ENCODE measurements at regions not wholly inside any gene's neighbourhood (a gene's known extent, or its start where the extent isn't known, plus 50 kb on each side); places are given as distances from the start of the nearest gene placed in this dataset.

DNA sequence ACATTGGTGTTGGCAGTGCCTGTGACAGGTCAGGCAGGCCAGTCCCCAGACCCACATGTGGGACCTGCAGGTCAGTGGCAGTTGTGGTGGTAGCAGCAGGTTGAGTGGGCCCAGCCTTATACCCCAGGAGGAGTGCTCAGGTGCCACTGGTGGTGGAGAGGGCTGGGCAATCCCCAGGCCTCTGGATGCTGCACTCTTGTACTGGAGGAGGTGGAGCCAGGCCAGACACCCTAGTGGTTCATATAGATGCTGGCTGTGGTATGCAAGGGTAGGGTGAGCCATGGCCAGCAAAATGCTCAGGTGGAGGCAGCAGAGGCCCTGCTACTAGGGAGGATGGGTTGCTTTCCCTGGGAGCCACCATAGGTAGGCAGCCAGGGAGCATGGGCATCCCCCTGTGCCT lies 190.4 kb upstream of the TMPO start:
- peaks cover under 1% of the 10 kb centered on the region for H3K27me3 Mint-ChIP-seq
- no peaks in the 10 kb centered on the region for H3K4me1 Mint-ChIP-seq (ENCODE audit: low read depth)
- H3K9me3 Mint-ChIP-seq: no peaks in the 10 kb centered on the region
- H3K27ac Mint-ChIP-seq: no peak overlapping the region
- POLR2A ChIA-PET: no interaction called here
- no peak for DNase-seq
- CTCF ChIA-PET: no interaction called here
- H3K4me3 Mint-ChIP-seq: no peak overlapping the region
- no peaks in the 10 kb centered on the region for H3K36me3 Mint-ChIP-seq
- intact Hi-C loops (cut with micrococcal nuclease): no loop called here

DNA sequence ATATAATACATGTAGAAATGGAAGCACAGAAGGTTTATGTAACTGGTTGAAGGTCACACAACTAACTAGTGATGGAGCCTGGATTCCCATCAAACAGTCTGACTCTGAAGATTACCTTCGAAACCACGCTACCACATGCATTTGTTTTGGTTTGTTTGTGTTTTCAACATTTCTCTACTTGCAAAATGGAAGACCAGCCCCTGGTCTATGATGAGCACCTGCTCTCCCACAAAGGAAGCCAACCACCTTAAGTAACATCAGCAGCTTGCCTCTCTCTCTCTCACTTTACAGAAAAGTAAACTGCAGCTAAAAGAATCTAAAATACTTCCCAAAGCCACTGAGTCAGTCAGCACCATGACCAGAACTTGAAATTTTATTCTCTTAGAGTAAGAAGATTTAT lies 186.9 kb upstream of the TMPO start:
- Mint-ChIP-seq H3K27ac (no peak overlapping the region), H3K9me3 (no peaks in the 10 kb centered on the region), H3K4me3 (no peak overlapping the region), H3K4me1 (ENCODE audit: low read depth) (no peaks in the 10 kb centered on the region), H3K27me3 (peaks cover 4% of the 10 kb centered on the region), H3K36me3 (no peaks in the 10 kb centered on the region)
- intact Hi-C loops (cut with micrococcal nuclease): no loop called here
- ChIA-PET CTCF (no interaction called here), POLR2A (no interaction called here)
- DNase-seq: no peak

DNA sequence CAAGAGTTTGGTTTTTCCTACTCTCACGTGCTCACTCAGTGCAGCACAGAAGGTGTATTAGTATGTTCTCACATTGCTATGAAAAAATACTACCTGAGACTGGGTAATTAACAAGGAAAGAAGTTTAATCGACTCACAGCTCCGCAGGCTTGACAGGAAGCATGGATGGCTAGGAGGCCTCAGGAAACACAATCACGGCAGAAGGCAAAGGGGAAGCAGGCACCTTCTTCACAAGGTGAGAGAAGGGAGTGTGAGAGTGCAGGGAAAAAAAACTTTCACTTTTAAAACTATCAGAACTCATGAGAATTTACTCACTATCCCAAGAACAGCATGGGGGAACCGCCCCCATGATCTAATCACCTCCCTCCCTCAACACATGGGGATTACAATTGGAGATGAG lies 185.8 kb upstream of the TMPO start:
- H3K4me3 Mint-ChIP-seq: no peak overlapping the region
- H3K4me1 Mint-ChIP-seq (ENCODE audit: low read depth): no peaks in the 10 kb centered on the region
- H3K36me3 Mint-ChIP-seq: no peaks in the 10 kb centered on the region
- no peaks in the 10 kb centered on the region for H3K9me3 Mint-ChIP-seq
- peaks cover 4% of the 10 kb centered on the region for H3K27me3 Mint-ChIP-seq
- POLR2A ChIA-PET: no interaction called here
- DNase-seq: no peak
- no peak overlapping the region for H3K27ac Mint-ChIP-seq
- CTCF ChIA-PET: no interaction called here
- intact Hi-C loops (cut with micrococcal nuclease): no loop called here

DNA sequence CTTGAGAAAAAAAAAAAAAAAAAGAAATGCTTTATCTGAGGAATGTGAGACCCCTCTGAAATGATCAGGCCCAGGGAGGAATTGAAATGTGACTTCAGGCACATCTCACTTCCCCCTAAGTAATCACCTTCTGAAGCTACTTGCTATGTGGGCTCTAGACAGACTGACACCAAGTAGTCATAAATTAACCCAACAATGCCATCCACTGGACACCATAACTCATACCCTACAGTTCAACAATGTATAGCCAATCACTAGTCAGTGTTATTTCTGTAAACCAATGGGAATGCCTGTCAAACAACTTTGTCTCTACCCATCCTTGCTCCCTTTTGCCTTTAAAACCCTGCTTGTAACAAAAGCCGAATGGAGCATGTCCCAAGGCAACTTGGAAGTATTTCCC lies 182.7 kb upstream of the TMPO start:
- H3K36me3 Mint-ChIP-seq: no peaks in the 10 kb centered on the region
- intact Hi-C loops (cut with micrococcal nuclease): no loop called here
- no peaks in the 10 kb centered on the region for H3K4me1 Mint-ChIP-seq (ENCODE audit: low read depth)
- no peak overlapping the region for H3K27ac Mint-ChIP-seq
- peaks cover 10% of the 10 kb centered on the region for H3K27me3 Mint-ChIP-seq
- H3K4me3 Mint-ChIP-seq: no peak overlapping the region
- CTCF ChIA-PET: no interaction called here
- H3K9me3 Mint-ChIP-seq: no peaks in the 10 kb centered on the region
- DNase-seq: no peak
- POLR2A ChIA-PET: no interaction called here

DNA sequence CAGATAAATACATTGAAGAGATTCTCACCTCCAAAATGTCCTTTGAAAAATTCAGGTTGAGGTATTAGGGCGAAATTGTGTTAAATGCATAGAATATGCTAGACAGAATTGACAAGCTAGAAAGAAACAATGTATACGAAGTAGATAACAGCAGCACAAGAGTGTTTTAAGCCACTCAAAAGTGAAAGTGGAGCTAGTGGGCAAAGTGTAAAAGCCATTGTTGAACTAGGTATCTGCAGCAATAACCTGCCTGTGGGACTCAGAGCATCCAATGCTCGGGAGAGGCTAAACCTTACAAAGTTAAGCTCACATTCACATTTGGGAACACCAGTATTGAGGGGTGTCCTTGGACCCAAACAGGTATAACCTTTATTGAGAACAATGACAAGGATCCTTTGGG lies 180.6 kb upstream of the TMPO start:
- Mint-ChIP-seq H3K36me3 (no peaks in the 10 kb centered on the region), H3K27ac (no peak overlapping the region), H3K4me3 (no peak overlapping the region), H3K4me1 (ENCODE audit: low read depth) (no peaks in the 10 kb centered on the region), H3K27me3 (peaks cover 10% of the 10 kb centered on the region), H3K9me3 (no peaks in the 10 kb centered on the region)
- intact Hi-C loops (cut with micrococcal nuclease): no loop called here
- no peak for DNase-seq
- ChIA-PET POLR2A (no interaction called here), CTCF (no interaction called here)

DNA sequence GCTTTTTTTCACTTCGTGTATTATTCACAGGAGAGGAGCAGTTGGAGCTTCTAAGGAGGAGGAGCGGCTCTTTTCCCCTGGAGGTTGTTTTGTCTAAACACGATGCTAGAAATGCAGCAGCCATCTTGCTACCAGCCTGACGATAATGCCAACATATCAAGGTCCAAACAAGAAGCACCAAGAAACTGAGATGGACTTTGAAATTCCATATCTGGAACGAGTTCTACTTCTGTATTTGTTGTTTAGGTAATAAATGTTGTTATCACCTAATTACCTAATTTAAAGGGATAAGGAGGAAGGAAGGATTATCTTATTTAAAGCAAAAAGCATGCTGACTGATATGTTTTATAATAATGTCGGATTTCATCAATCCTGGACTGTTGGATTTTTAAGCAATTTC lies 174.4 kb upstream of the TMPO start:
- Mint-ChIP-seq H3K36me3 (no peaks in the 10 kb centered on the region), H3K27me3 (peaks cover 18% of the 10 kb centered on the region), H3K4me1 (ENCODE audit: low read depth) (no peaks in the 10 kb centered on the region), H3K27ac (no peak overlapping the region), H3K4me3 (no peak overlapping the region), H3K9me3 (no peaks in the 10 kb centered on the region)
- ChIA-PET CTCF (no interaction called here), POLR2A (no interaction called here)
- no peak for DNase-seq
- intact Hi-C loops (cut with micrococcal nuclease): no loop called here

DNA sequence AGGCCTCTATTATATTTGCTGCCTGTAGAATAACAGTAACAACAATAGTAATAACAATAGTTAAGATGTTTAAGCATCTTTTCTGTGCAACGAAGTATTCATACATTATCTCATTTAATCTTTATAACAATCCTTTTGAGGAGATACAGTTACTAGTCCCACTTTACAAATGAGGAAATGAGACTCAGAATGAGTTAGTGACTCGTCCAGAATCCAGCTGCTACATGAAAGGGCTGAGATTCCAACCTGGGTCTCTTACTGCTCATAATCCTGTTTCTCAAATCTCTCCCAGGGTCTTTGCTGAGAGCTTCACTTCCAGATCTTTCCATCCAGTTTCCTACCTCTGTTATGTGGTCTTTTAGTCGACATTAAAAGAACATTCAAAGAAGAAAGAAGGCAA lies 173.7 kb upstream of the TMPO start:
- Mint-ChIP-seq H3K27ac (no peak overlapping the region), H3K36me3 (no peaks in the 10 kb centered on the region), H3K4me1 (ENCODE audit: low read depth) (no peaks in the 10 kb centered on the region), H3K4me3 (no peak overlapping the region), H3K27me3 (peaks cover 18% of the 10 kb centered on the region), H3K9me3 (no peaks in the 10 kb centered on the region)
- DNase-seq: no peak
- ChIA-PET POLR2A (no interaction called here), CTCF (no interaction called here)
- intact Hi-C loops (cut with micrococcal nuclease): no loop called here

DNA sequence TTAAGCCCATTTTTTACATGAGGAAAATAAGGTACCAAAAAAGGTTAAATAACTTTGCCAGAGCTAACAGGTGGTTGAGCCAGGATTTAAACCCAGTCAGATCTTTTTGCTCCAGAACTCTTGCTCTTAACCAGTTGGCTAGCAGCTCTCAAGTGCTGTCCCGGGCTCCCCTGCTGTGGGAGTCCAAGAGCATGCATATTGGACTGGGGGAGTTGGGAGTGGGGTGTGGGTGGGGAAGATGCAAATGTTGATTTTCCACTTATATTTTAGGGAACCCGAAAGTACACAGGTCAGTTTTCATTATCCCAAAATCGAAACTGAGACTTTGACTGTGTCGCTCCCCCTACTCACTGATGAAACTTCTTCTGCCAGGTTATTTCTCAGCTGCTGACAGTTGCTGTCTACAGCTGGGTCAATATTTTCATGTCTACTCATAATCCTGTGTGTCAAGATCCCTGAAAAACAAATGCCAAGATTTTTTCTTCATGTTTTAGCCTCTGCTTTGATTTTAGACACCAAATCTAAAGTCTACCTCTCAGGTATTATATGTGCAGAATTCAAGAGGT lies 172.3 kb upstream of the TMPO start:
- POLR2A ChIA-PET: no interaction called here
- CTCF ChIA-PET: no interaction called here
- no peak overlapping the region for H3K27ac Mint-ChIP-seq
- H3K4me3 Mint-ChIP-seq: no peak overlapping the region
- no peaks in the 10 kb centered on the region for H3K36me3 Mint-ChIP-seq
- no peak for DNase-seq
- H3K9me3 Mint-ChIP-seq: no peaks in the 10 kb centered on the region
- no peaks in the 10 kb centered on the region for H3K4me1 Mint-ChIP-seq (ENCODE audit: low read depth)
- peaks cover 15% of the 10 kb centered on the region for H3K27me3 Mint-ChIP-seq
- intact Hi-C loops (cut with micrococcal nuclease): no loop called here

DNA sequence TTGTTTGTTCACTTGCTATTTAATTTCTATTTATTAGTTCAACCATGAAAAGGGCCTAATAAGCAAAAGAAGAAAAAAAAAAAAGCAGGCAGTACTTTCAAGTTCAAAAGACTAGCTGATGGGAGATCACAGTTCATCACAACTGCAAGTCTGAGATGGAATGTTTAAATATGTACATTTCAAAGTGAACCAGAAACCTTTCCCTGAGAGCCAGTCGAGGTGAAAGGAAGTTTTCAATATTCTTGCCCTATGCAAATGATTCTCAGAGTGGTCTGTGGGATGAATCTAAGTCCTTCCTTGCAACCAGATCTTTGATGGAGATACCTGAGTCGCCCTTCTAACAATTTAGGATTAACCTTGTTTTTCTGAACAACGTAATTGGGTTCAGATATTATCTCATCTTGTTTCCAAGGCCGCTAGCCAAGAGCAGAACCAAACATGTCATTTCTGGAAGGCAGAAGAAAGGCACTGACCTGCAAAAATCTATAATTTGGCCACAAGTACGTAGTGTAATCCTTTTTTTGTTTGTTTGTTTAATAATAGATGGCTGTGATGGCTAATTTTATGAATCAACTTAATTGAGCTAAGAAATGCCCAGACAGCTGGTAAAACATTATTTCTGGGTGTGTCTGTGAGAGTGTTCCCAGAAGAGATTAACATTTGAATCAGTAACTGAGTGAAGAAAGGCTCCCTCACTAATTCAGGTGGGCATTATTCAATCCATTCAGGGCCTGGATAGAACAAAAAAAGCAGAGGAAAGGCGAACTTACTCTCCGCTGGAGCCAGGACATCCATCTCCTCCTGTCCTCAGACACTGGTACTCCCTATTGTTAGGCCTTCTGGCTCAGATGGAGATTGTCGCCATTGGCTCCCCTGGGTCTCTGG lies 171.1 kb upstream of the TMPO start:
- H3K9me3 Mint-ChIP-seq: no peaks in the 10 kb centered on the region
- no peak overlapping the region for H3K4me3 Mint-ChIP-seq
- ChIA-PET POLR2A (no interaction called here), CTCF (no interaction called here)
- H3K4me1 Mint-ChIP-seq (ENCODE audit: low read depth): no peaks in the 10 kb centered on the region
- intact Hi-C loops (cut with micrococcal nuclease): no loop called here
- no peak for DNase-seq
- no peaks in the 10 kb centered on the region for H3K36me3 Mint-ChIP-seq
- peaks cover 15% of the 10 kb centered on the region for H3K27me3 Mint-ChIP-seq
- H3K27ac Mint-ChIP-seq: no peak overlapping the region

DNA sequence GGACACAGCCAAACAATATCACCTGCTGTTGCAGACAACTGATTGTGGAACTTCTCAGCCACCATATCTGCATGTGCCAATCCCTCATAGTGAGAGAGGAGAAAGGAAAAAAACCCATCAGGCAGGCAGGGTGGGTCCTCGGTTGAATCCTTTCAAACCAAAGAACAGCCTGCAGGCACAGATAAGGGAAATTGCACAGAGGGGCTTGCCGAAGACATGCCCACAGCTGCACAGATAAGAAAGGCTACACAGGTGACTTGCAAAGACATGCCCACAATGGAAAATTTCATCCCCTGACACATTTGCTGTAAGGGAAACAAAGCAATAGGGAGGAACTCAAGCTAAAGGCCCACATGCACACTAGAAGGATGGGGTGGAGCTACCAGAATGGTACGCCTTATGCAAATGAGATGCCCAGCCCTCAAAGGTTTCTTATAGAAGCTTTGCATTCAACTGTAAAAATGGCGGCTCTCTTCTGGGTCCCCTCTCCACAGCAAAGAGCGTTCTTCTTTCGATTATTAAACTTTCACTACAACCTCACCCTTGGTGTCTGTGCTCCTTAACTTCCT lies 170.0 kb upstream of the TMPO start:
- Mint-ChIP-seq H3K36me3 (no peaks in the 10 kb centered on the region), H3K4me1 (ENCODE audit: low read depth) (no peaks in the 10 kb centered on the region), H3K27ac (no peak overlapping the region), H3K4me3 (no peak overlapping the region), H3K9me3 (no peaks in the 10 kb centered on the region), H3K27me3 (peaks cover 15% of the 10 kb centered on the region)
- no peak for DNase-seq
- POLR2A ChIA-PET: no interaction called here
- CTCF ChIA-PET: no interaction called here
- intact Hi-C loops (cut with micrococcal nuclease): no loop called here

DNA sequence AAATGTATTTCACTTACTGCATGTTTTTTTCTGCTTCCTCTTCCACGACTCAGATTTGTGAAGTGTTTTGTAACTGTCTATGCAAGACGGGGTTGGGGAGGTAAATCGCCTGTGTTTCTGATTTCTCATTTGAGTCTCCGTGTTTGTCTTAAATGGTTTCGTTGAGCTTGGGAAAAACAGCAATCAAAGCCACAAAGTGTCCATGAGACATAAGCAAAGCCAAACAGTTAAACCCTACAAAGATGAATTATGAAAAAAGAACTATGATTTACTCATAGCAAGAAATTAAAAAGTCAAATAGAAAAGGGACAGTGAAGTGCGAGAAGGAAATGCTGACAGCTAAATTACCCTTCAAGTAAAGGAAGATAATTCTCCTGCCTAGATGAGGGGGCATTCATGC lies 164.3 kb upstream of the TMPO start:
- Mint-ChIP-seq H3K4me3 (no peak overlapping the region), H3K27me3 (peaks cover 5% of the 10 kb centered on the region)
- CTCF ChIA-PET: interaction anchor here (0.8 to 1.6 kb wide), 2 partner anchors 20 to 46 kb away, joined by 3 read pairs; no protein-coding TSS in a partner anchor

DNA sequence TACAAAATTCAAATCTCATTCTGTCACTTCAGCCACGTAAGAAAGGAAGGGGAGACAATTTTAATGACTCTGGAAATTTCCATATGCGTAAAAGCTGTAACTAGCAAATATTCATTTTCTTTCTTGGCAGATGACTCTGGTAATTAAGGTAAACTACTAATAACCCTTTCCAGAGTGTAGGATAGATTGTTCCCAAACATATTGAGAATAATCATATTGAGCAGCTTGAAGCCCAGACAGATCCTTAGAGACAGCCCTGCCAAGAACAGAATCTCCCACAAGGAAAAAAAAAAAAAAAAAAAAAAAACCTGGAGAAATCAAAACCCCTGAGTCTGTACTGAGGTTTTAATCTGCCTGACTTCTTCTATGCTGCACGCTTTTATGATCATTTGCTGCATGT lies 163.6 kb upstream of the TMPO start:
- no peak for DNase-seq
- intact Hi-C loops (cut with micrococcal nuclease): loop anchor here (1.0 kb wide), 2 partner anchors 48 to 1780 kb away; no protein-coding TSS in a partner anchor
- H3K27me3 Mint-ChIP-seq: peaks cover 3% of the 10 kb centered on the region
- H3K4me1 Mint-ChIP-seq (ENCODE audit: low read depth): peaks cover 18% of the 10 kb centered on the region
- CTCF ChIA-PET: interaction anchor here (1.6 kb wide), 1 partner anchor 19 kb away, joined by 3 read pairs; no protein-coding TSS in a partner anchor
- no peak overlapping the region for H3K4me3 Mint-ChIP-seq
- no peaks in the 10 kb centered on the region for H3K36me3 Mint-ChIP-seq
- no peaks in the 10 kb centered on the region for H3K9me3 Mint-ChIP-seq
- H3K27ac Mint-ChIP-seq: no peak overlapping the region
- POLR2A ChIA-PET: interaction anchor here (0.6 kb wide), 1 partner anchor 113 kb away, joined by 4 read pairs; no protein-coding TSS in a partner anchor

More for the DNA sequence above, 164.3 kb upstream of the TMPO start:
- H3K27ac Mint-ChIP-seq: no peak overlapping the region
- no peaks in the 10 kb centered on the region for H3K36me3 Mint-ChIP-seq
- H3K4me1 Mint-ChIP-seq (ENCODE audit: low read depth): peaks cover 18% of the 10 kb centered on the region
- intact Hi-C loops (cut with micrococcal nuclease): no loop called here
- no peaks in the 10 kb centered on the region for H3K9me3 Mint-ChIP-seq
- POLR2A ChIA-PET: interaction anchor here (0.6 kb wide), 1 partner anchor 114 kb away, joined by 4 read pairs; no protein-coding TSS in a partner anchor
- DNase-seq: no peak

Data from activated CD4-positive, alpha-beta memory T cell treated with anti-CD3 and anti-CD28 coated beads for 36 hours (primary cell).